GM12878 (cell line): ENCODE measurements at regions not wholly inside any gene's neighbourhood (a gene's known extent, or its start where the extent isn't known, plus 50 kb on each side); places are given as distances from the start of the nearest gene placed in this dataset.

ENCODE experiments used
- ATAC-seq: fragments of 200-7000 bp; cut with Tn5 transposase; 3 replicates; pipeline ENCODE4 v1.9.1; 2020; ENCODE audit warnings: mild to moderate bottlenecking, moderate library complexity
- BruUV-seq: library from RNA; stranded (reverse); fragments of 400-500 nt; replicated peaks from 2 replicates; lab custom pipeline; 2021; lab: Mats Ljungman, UMichigan
- CTCF ChIA-PET: fragments of 300-600 bp; sonication (Branson Sonifier 250); formaldehyde crosslinking; extraction: SDS; loops from one replicate; lab custom pipeline; 2021; ENCODE audit warnings: inconsistent platforms; lab: Yijun Ruan, JAX
- POLR2A ChIA-PET: fragments of 350-600 bp; formaldehyde crosslinking; extraction: SDS; loops from one replicate; lab custom pipeline; 2021; ENCODE audit warnings: inconsistent platforms; lab: Charles Lee
- RAD21 ChIA-PET: fragments of 300-600 bp; sonication (Branson Sonifier 250); formaldehyde crosslinking; loops from one replicate; lab custom pipeline; 2023; ENCODE audit warnings: antibody characterized with exemption; ENCODE audit not compliant: unreplicated experiment; lab: Charles Lee
- SMC1A ChIA-PET: fragments of 300-600 bp; sonication (Branson Sonifier 250); formaldehyde crosslinking; loops from one replicate; lab custom pipeline; 2023; ENCODE audit not compliant: unreplicated experiment, uncharacterized antibody; lab: Charles Lee
- DNase-seq: peaks from one replicate; pipeline ENCODE4 v3.0.0-alpha.2; 2011; ENCODE audit warnings: low read depth, low spot score
- FAIRE-seq: peaks from 3 replicates; lab custom pipeline; 2011; peaks lifted over from hg19 to GRCh38; lab: Jason Lieb, UNC
- H2AFZ ChIP-seq: 2 replicates; pipeline ENCODE4 v1.6.0; 2011; ENCODE audit warnings: low read depth, low read length, control low read depth; ENCODE audit not compliant: control insufficient read depth
- H3K27ac ChIP-seq: 2 replicates; pipeline ENCODE4 v1.5.1; 2011; ENCODE audit warnings: control low read depth; ENCODE audit not compliant: control insufficient read depth, insufficient read depth
- H3K27me3 ChIP-seq, 2 experiments: replicated peaks in 1 of 2; 2 replicates each; pipeline versions ENCODE4 v1.6.0 to v1.6.1; 2011; ENCODE audit warnings: low read length in 1 of 2; ENCODE audit not compliant: control insufficient read depth in 2 of 2, insufficient read depth in 2 of 2
- H3K36me3 ChIP-seq, 2 experiments: 2 replicates each; pipeline ENCODE4 v1.5.1; 2011; ENCODE audit warnings: low read length in 1 of 2; ENCODE audit not compliant: control insufficient read depth in 2 of 2, insufficient read depth in 2 of 2
- H3K4me1 ChIP-seq: 2 replicates; pipeline ENCODE4 v1.6.1; 2011; ENCODE audit warnings: mild to moderate bottlenecking, low read length, moderate library complexity, mixed read lengths; ENCODE audit not compliant: control insufficient read depth, insufficient read depth
- H3K4me2 ChIP-seq: 2 replicates; pipeline ENCODE4 v1.6.0; 2011; ENCODE audit warnings: control low read depth; ENCODE audit not compliant: control insufficient read depth, insufficient read depth
- H3K4me3 ChIP-seq: fragments of 200-600 bp; sonication (generic); 2 replicates; pipeline ENCODE4 v1.5.1; 2016
- H3K79me2 ChIP-seq: 2 replicates; pipeline ENCODE4 v1.6.0; 2011; ENCODE audit warnings: low read length; ENCODE audit not compliant: control insufficient read depth, insufficient read depth
- H3K9ac ChIP-seq: 2 replicates; pipeline ENCODE4 v1.8.0; 2011; ENCODE audit warnings: low read length, control low read depth, mixed read lengths; ENCODE audit not compliant: control insufficient read depth, insufficient read depth
- H3K9me3 ChIP-seq: replicated peaks from 3 replicates; pipeline ENCODE4 v1.5.1; 2011; ENCODE audit warnings: mild to moderate bottlenecking, low read length; ENCODE audit not compliant: control insufficient read depth, insufficient read depth
- H4K20me1 ChIP-seq: 2 replicates; pipeline ENCODE4 v1.6.0; 2011; ENCODE audit not compliant: control insufficient read depth, insufficient read depth
- FOXK2 ChIP-seq: fragments of 450-650 bp; IDR thresholded peaks from 2 replicates; pipeline ENCODE4 v1.6.1; 2017; ENCODE audit warnings: mild to moderate bottlenecking, moderate library complexity
- KAT2A ChIP-seq: conservative IDR thresholded peaks from 2 replicates; pipeline ENCODE4 v1.6.1; 2011; ENCODE audit warnings: low read depth, low read length; ENCODE audit not compliant: control insufficient read depth
- MXI1 ChIP-seq: fragments of 150-350 bp; IDR thresholded peaks from 2 replicates; pipeline ENCODE4 v1.6.1; 2011; ENCODE audit warnings: low read depth, mild to moderate bottlenecking, inconsistent platforms, low read length, improper control_type of control experiment
- MYC ChIP-seq: IDR thresholded peaks from 2 replicates; pipeline ENCODE4 v1.6.1; 2011; ENCODE audit warnings: mild to moderate bottlenecking, low read length, moderate library complexity, inconsistent platforms; ENCODE audit not compliant: insufficient read depth, insufficient replicate concordance, insufficient read length, severe bottlenecking
- NFIC ChIP-seq: IDR thresholded peaks from 2 replicates; pipeline ENCODE4 v1.6.1; 2012; ENCODE audit warnings: low read depth, mild to moderate bottlenecking, inconsistent platforms, low read length, moderate library complexity
- NR2C1 ChIP-seq: fragments of 450-650 bp; IDR thresholded peaks from 2 replicates; pipeline ENCODE4 v1.6.1; 2017; ENCODE audit warnings: antibody characterized with exemption, mild to moderate bottlenecking, moderate library complexity
- NR2F1 ChIP-seq: fragments of 450-650 bp; conservative IDR thresholded peaks from 2 replicates; pipeline ENCODE4 v1.6.1; 2017; ENCODE audit warnings: mild to moderate bottlenecking
- PBX3 ChIP-seq: IDR thresholded peaks from 2 replicates; pipeline ENCODE4 v1.6.1; 2011; ENCODE audit warnings: mild to moderate bottlenecking, low read depth, low read length, moderate library complexity; ENCODE audit not compliant: insufficient replicate concordance
- PKNOX1 ChIP-seq: fragments of 450-650 bp; IDR thresholded peaks from 2 replicates; pipeline ENCODE4 v1.6.1; 2016; ENCODE audit warnings: mild to moderate bottlenecking
- PML ChIP-seq: IDR thresholded peaks from 2 replicates; pipeline ENCODE4 v1.6.1; 2012; ENCODE audit warnings: low read length, inconsistent platforms
- RAD21 ChIP-seq: IDR thresholded peaks from 2 replicates; pipeline ENCODE4 v1.6.1; 2011; ENCODE audit warnings: mild to moderate bottlenecking, low read depth, low read length, moderate library complexity; ENCODE audit not compliant: insufficient read depth
- SMARCA5 ChIP-seq: fragments of 450-650 bp; IDR thresholded peaks from 2 replicates; pipeline ENCODE4 v1.6.1; 2017; ENCODE audit warnings: mild to moderate bottlenecking
- SMC3 ChIP-seq: IDR thresholded peaks from 2 replicates; pipeline ENCODE4 v1.6.1; 2011; ENCODE audit warnings: low read length, improper control_type of control experiment, borderline replicate concordance
- STAT3 ChIP-seq: IDR thresholded peaks from 2 replicates; pipeline ENCODE4 v1.6.1; 2011; ENCODE audit warnings: low read depth, low read length, improper control_type of control experiment
- TARDBP ChIP-seq: IDR thresholded peaks from 2 replicates; pipeline ENCODE4 v1.6.1; 2016; ENCODE audit warnings: borderline replicate concordance
- USF1 ChIP-seq: IDR thresholded peaks from 2 replicates; pipeline ENCODE4 v1.6.1; 2011; ENCODE audit warnings: borderline replicate concordance, low read depth, mild to moderate bottlenecking, moderate library complexity, mixed read lengths, low read length; ENCODE audit not compliant: insufficient read depth; ENCODE audit errors: extremely low read length
- ZBED1 ChIP-seq: IDR thresholded peaks from 2 replicates; pipeline ENCODE4 v1.6.1; 2016; ENCODE audit warnings: borderline replicate concordance
- ZNF384 ChIP-seq: IDR thresholded peaks from 2 replicates; pipeline ENCODE4 v1.6.1; 2012; ENCODE audit warnings: low read depth, mild to moderate bottlenecking, low read length, improper control_type of control experiment, borderline replicate concordance
- ZZZ3 ChIP-seq: IDR thresholded peaks from 2 replicates; pipeline ENCODE4 v1.6.1; 2011; ENCODE audit warnings: low read depth; ENCODE audit not compliant: control insufficient read depth, insufficient read length
- WGBS: methylation state at CpG from one replicate; pipeline ENCODE4 v1.1.6; 2016; ENCODE audit warnings: low lambda C conversion rate; ENCODE audit not compliant: insufficient replicate concordance, insufficient coverage; ENCODE audit errors: missing lambda C conversion rate; 5-methylcytosine and 5-hydroxymethylcytosine counted together
- in situ Hi-C: fragments of 300-500 bp; cut with MboI; formaldehyde crosslinking; loops from 9 replicates; pipeline ENCODE4 v1.14.3; 2018; ENCODE audit warnings: mixed read lengths
- intact Hi-C: fragments of 100-400 bp; cut with micrococcal nuclease; formaldehyde crosslinking; loops from one replicate; pipeline ENCODE4 v1.14.2; 2022; ENCODE audit not compliant: unreplicated experiment

- Histone ChIP-seq H4K20me1 (no peaks in the 10 kb centered on the region), H3K4me1 (no peaks in the 10 kb centered on the region), H3K4me3 (no peak overlapping the region), H3K9me3 (no peaks in the 10 kb centered on the region), H3K9ac (no peak overlapping the region), H3K4me2 (no peak overlapping the region), H3K79me2 (no peaks in the 10 kb centered on the region), H2AFZ (no peak overlapping the region), H3K36me3 (no peaks in the 10 kb centered on the region), H3K27ac (no peak overlapping the region), H3K27me3 (no peaks in the 10 kb centered on the region)
- SMC1A ChIA-PET, result no interaction called here
- intact Hi-C loops, result no loop called here
- CTCF ChIA-PET, result interaction anchor here (0.6 kb wide), 1 partner anchor 1173 kb away, joined by 3 read pairs; no protein-coding TSS in a partner anchor
- ATAC-seq (no peak), FAIRE-seq (no peak), DNase-seq (no peak)
- POLR2A ChIA-PET, result no interaction called here
- TF ChIP-seq STAT3, result no peak
- no peak for TF ChIP-seq ZZZ3
- TF ChIP-seq ZBED1, result no peak
- TF ChIP-seq FOXK2, result no peak
- no peak for TF ChIP-seq NR2C1
- TF ChIP-seq PBX3, result no peak
- no peak for TF ChIP-seq SMARCA5
- TF ChIP-seq SMC3, result no peak
- no peak for TF ChIP-seq NR2F1
- TF ChIP-seq ZNF384, result no peak
- TF ChIP-seq PML, result no peak
- TF ChIP-seq RAD21, result no peak
- no peak for TF ChIP-seq NFIC
- no peak for TF ChIP-seq USF1
- TF ChIP-seq KAT2A, result no peak
- TF ChIP-seq MXI1, result no peak
- TF ChIP-seq TARDBP, result no peak
- no peak for TF ChIP-seq PKNOX1
- no peak for TF ChIP-seq MYC
- RAD21 ChIA-PET, result no interaction called here
- in situ Hi-C loops, result no loop called here
- WGBS, result 63% methylated on average over 3 of the region's 3 CpGs
- no TSS peak for BruUV-seq
Observed at GRCh38 chr13:104181526-104182231, 1115.5 kb upstream of the SLC10A2 start.
